Left ventricle myocardium inferior (tissue), 1 donor: ENCODE measurements at regions not wholly inside any gene's neighbourhood (a gene's known extent, or its start where the extent isn't known, plus 50 kb on each side); places are given as distances from the start of the nearest gene placed in this dataset.

Experiments used
- DNase-seq: peaks from one replicate; pipeline ENCODE4 v3.0.0-alpha.2; 2020
- H3K27ac ChIP-seq: fragments of 200-600 bp; replicated peaks from 2 replicates; pipeline ENCODE4 v1.8.0; 2021
- H3K27me3 ChIP-seq: fragments of 200-600 bp; 2 replicates; pipeline ENCODE4 v1.8.0; 2021; ENCODE audit warnings: low read depth
- H3K36me3 ChIP-seq: fragments of 200-600 bp; 2 replicates; pipeline ENCODE4 v1.8.0; 2021
- H3K4me1 ChIP-seq: fragments of 200-600 bp; 2 replicates; pipeline ENCODE4 v1.8.0; 2021
- H3K4me3 ChIP-seq: fragments of 200-600 bp; 2 replicates; pipeline ENCODE4 v1.8.0; 2021; ENCODE audit warnings: mild to moderate bottlenecking, moderate library complexity
- H3K9me3 ChIP-seq: fragments of 200-600 bp; replicated peaks from 2 replicates; pipeline ENCODE4 v1.8.0; 2021
- intact Hi-C: fragments of 100-400 bp; cut with micrococcal nuclease; formaldehyde crosslinking; loops from one replicate; pipeline ENCODE4 v1.11.0; 2022
- TF ChIP-seq, protein P1 (sequence below): fragments of 200-600 bp; IDR thresholded peaks from 2 replicates; pipeline ENCODE4 v1.8.0; 2021; ENCODE audit warnings: antibody characterized with exemption, mild to moderate bottlenecking, borderline replicate concordance
- donor health status: DM: no; HTN: yes; CAD: no; lungs with severe emphysema.

DNA sequence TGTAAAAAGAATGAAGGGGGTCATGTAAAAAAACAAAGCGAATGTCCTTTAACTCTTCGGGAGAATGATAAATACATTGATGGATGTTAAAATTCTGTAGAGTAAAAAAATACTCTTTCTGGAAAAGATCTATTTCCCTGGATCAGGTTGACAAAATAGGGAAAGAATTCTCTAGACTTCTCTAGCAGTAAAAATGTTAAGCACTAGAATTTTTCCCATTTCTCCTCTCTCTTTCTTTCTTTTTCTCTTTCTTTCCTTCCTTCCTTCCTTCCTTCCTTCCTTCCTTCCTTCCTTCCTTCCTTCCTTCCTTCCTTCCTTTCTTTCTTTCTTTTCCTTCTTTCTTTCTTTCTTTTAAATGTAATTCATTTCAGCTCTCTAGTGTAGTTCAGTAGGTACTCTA, 552.5 kb downstream of the LRFN5 start:
- no peak overlapping the region for H3K4me3 ChIP-seq
- no peak for DNase-seq
- no peaks in the 10 kb centered on the region for H3K36me3 ChIP-seq
- no peaks in the 10 kb centered on the region for H3K27me3 ChIP-seq
- intact Hi-C loops = no loop called here
- no peak overlapping the region for H3K27ac ChIP-seq
- TF ChIP-seq, protein P1, sequence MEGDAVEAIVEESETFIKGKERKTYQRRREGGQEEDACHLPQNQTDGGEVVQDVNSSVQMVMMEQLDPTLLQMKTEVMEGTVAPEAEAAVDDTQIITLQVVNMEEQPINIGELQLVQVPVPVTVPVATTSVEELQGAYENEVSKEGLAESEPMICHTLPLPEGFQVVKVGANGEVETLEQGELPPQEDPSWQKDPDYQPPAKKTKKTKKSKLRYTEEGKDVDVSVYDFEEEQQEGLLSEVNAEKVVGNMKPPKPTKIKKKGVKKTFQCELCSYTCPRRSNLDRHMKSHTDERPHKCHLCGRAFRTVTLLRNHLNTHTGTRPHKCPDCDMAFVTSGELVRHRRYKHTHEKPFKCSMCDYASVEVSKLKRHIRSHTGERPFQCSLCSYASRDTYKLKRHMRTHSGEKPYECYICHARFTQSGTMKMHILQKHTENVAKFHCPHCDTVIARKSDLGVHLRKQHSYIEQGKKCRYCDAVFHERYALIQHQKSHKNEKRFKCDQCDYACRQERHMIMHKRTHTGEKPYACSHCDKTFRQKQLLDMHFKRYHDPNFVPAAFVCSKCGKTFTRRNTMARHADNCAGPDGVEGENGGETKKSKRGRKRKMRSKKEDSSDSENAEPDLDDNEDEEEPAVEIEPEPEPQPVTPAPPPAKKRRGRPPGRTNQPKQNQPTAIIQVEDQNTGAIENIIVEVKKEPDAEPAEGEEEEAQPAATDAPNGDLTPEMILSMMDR = no peak
- no peaks in the 10 kb centered on the region for H3K9me3 ChIP-seq
- H3K4me1 ChIP-seq = no peaks in the 10 kb centered on the region

GRCh38 chr14:42149609-42150261, 543.1 kb downstream of the LRFN5 start:
- H3K27me3 ChIP-seq = no peaks in the 10 kb centered on the region
- TF ChIP-seq, protein P1 = no peak
- no peak overlapping the region for H3K27ac ChIP-seq
- H3K4me1 ChIP-seq = no peaks in the 10 kb centered on the region
- no peak for DNase-seq
- H3K9me3 ChIP-seq = peaks cover 4% of the 10 kb centered on the region
- intact Hi-C loops = no loop called here
- H3K4me3 ChIP-seq = no peak overlapping the region
- H3K36me3 ChIP-seq = no peaks in the 10 kb centered on the region

GRCh38 chr14:42145766-42146165, 539.1 kb downstream of the LRFN5 start:
- H3K4me3 ChIP-seq = no peak overlapping the region
- no peaks in the 10 kb centered on the region for H3K27me3 ChIP-seq
- DNase-seq = no peak
- peaks cover 10% of the 10 kb centered on the region for H3K9me3 ChIP-seq
- intact Hi-C loops = no loop called here
- H3K4me1 ChIP-seq = no peaks in the 10 kb centered on the region
- no peak overlapping the region for H3K27ac ChIP-seq
- H3K36me3 ChIP-seq = no peaks in the 10 kb centered on the region
- TF ChIP-seq, protein P1 = no peak

GRCh38 chr14:42143114-42143513, 536.4 kb downstream of the LRFN5 start:
- DNase-seq = no peak
- intact Hi-C loops = no loop called here
- H3K4me3 ChIP-seq = no peak overlapping the region
- H3K4me1 ChIP-seq = no peaks in the 10 kb centered on the region
- peaks cover 10% of the 10 kb centered on the region for H3K9me3 ChIP-seq
- H3K27ac ChIP-seq = no peak overlapping the region
- TF ChIP-seq, protein P1 = no peak
- H3K27me3 ChIP-seq = no peaks in the 10 kb centered on the region
- H3K36me3 ChIP-seq = no peaks in the 10 kb centered on the region

DNA sequence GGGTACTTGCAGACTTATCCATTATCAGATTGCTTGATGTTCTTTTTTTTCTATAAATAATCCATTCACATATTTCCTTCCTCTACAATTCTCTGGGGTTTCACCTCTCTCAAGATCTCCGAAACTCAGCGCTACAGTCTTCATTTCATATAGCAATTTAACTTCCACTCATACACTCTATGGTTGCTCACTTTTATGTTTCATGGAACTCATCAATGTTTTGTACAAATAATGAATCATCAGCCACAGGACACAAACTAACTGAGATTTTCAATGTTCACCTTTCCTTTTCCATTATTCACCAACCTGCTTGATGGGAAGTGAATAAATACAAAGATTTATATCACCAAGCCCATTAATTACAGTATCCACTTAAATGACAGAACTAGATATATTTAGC, 534.7 kb downstream of the LRFN5 start:
- Histone ChIP-seq H3K27ac (no peak overlapping the region), H3K9me3 (peaks cover 10% of the 10 kb centered on the region)
- intact Hi-C loops = no loop called here

More for the DNA sequence above, 534.7 kb downstream of the LRFN5 start:
- TF ChIP-seq, protein P1 = no peak
- Histone ChIP-seq H3K4me1 (no peaks in the 10 kb centered on the region), H3K27me3 (no peaks in the 10 kb centered on the region), H3K4me3 (no peak overlapping the region), H3K36me3 (no peaks in the 10 kb centered on the region)
- no peak for DNase-seq
